Thyroid gland (tissue), 4 donors: ENCODE measurements at regions not wholly inside any gene's neighbourhood (a gene's known extent, or its start where the extent isn't known, plus 50 kb on each side); places are given as distances from the start of the nearest gene placed in this dataset.

Experiments
- POLR2A ChIP-seq, 2 donors: fragments of 450-650 bp; IDR thresholded peaks; one replicate each; pipeline ENCODE4 v1.6.1; 2017; ENCODE audit warnings: antibody characterized with exemption in 2 of 2, mild to moderate bottlenecking in 2 of 2, moderate library complexity in 1 of 2
- TF ChIP-seq, protein P1 (sequence below), 6 experiments: fragments of 200-600 bp in 3 of 6; fragments of 450-650 bp in 3 of 6; sonication (generic) in 3 of 6; IDR thresholded peaks; one replicate each; pipeline ENCODE4 v1.5.1; 2016 to 2019; ENCODE audit warnings: antibody characterized with exemption in 6 of 6, mild to moderate bottlenecking in 2 of 6, inconsistent platforms in 1 of 6, moderate library complexity in 1 of 6

DNA sequence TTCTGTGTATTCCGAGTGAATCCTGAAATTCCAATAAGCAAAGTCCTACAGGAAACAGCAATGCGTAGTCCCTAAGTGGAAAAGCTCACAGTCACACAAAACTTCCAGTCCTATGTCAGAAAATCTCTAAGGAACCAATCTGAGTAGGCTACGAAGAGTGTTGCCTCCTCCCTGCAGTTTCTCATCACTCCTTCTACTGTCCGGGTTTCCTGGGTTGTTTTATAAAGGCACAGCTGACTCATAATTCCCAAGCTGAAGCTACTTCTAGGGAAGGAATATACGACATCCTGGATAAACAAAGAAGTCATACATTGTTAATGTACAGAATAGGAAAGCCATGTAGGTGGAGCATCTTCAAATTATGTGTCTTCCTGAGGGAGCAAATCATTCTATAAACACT lies 65.7 kb upstream of the RGMA start:
- TF ChIP-seq, protein P1, sequence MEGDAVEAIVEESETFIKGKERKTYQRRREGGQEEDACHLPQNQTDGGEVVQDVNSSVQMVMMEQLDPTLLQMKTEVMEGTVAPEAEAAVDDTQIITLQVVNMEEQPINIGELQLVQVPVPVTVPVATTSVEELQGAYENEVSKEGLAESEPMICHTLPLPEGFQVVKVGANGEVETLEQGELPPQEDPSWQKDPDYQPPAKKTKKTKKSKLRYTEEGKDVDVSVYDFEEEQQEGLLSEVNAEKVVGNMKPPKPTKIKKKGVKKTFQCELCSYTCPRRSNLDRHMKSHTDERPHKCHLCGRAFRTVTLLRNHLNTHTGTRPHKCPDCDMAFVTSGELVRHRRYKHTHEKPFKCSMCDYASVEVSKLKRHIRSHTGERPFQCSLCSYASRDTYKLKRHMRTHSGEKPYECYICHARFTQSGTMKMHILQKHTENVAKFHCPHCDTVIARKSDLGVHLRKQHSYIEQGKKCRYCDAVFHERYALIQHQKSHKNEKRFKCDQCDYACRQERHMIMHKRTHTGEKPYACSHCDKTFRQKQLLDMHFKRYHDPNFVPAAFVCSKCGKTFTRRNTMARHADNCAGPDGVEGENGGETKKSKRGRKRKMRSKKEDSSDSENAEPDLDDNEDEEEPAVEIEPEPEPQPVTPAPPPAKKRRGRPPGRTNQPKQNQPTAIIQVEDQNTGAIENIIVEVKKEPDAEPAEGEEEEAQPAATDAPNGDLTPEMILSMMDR (IDR thresholded peaks at IDR 0.05) = no peak
- no peak for TF ChIP-seq POLR2A (IDR thresholded peaks at IDR 0.05)
